Gastroesophageal sphincter (tissue), 3 donors: ENCODE measurements at regions not wholly inside any gene's neighbourhood (a gene's known extent, or its start where the extent isn't known, plus 50 kb on each side); places are given as distances from the start of the nearest gene placed in this dataset.

ENCODE experiments used
- CTCF ChIP-seq, 4 experiments: fragments of 200-600 bp in 2 of 4; fragments of 450-650 bp in 2 of 4; sonication (generic) in 1 of 4; IDR thresholded peaks; one replicate each; pipeline ENCODE4 v1.5.1; 2017 to 2019; ENCODE audit warnings: antibody characterized with exemption in 4 of 4, mild to moderate bottlenecking in 2 of 4, moderate library complexity in 2 of 4
- EP300 ChIP-seq: sonication (generic); formaldehyde crosslinking; IDR thresholded peaks from one replicate; pipeline ENCODE4 v1.6.1; 2017; ENCODE audit warnings: antibody characterized with exemption, mild to moderate bottlenecking
- POLR2AphosphoS5 ChIP-seq: sonication (generic); formaldehyde crosslinking; IDR thresholded peaks from one replicate; pipeline ENCODE4 v1.6.1; 2017; ENCODE audit warnings: antibody characterized with exemption

GRCh38 chr11:80595011-80595410 lies 1154.2 kb upstream of the TENM4 start:
- no peak for TF ChIP-seq POLR2AphosphoS5
- no peak for TF ChIP-seq EP300
- TF ChIP-seq CTCF (IDR thresholded peaks at IDR 0.05): no peak
